GM12878 (cell line): ENCODE measurements at regions not wholly inside any gene's neighbourhood (a gene's known extent, or its start where the extent isn't known, plus 50 kb on each side); places are given as distances from the start of the nearest gene placed in this dataset.

Experiments
- ATAC-seq: fragments of 200-7000 bp; cut with Tn5 transposase; 3 replicates; pipeline ENCODE4 v1.9.1; 2020; ENCODE audit warnings: mild to moderate bottlenecking, moderate library complexity
- BruUV-seq: library from RNA; stranded (reverse); fragments of 400-500 nt; replicated peaks from 2 replicates; lab custom pipeline; 2021; lab: Mats Ljungman, UMichigan
- CTCF ChIA-PET: fragments of 300-600 bp; sonication (Branson Sonifier 250); formaldehyde crosslinking; extraction: SDS; loops from one replicate; lab custom pipeline; 2021; ENCODE audit warnings: inconsistent platforms; lab: Yijun Ruan, JAX
- POLR2A ChIA-PET: fragments of 350-600 bp; formaldehyde crosslinking; extraction: SDS; loops from one replicate; lab custom pipeline; 2021; ENCODE audit warnings: inconsistent platforms; lab: Charles Lee
- RAD21 ChIA-PET: fragments of 300-600 bp; sonication (Branson Sonifier 250); formaldehyde crosslinking; loops from one replicate; lab custom pipeline; 2023; ENCODE audit warnings: antibody characterized with exemption; ENCODE audit not compliant: unreplicated experiment; lab: Charles Lee
- SMC1A ChIA-PET: fragments of 300-600 bp; sonication (Branson Sonifier 250); formaldehyde crosslinking; loops from one replicate; lab custom pipeline; 2023; ENCODE audit not compliant: unreplicated experiment, uncharacterized antibody; lab: Charles Lee
- DNase-seq: peaks from one replicate; pipeline ENCODE4 v3.0.0-alpha.2; 2011; ENCODE audit warnings: low read depth, low spot score
- FAIRE-seq: peaks from 3 replicates; lab custom pipeline; 2011; peaks lifted over from hg19 to GRCh38; lab: Jason Lieb, UNC
- H2AFZ ChIP-seq: 2 replicates; pipeline ENCODE4 v1.6.0; 2011; ENCODE audit warnings: low read depth, low read length, control low read depth; ENCODE audit not compliant: control insufficient read depth
- H3K27ac ChIP-seq: 2 replicates; pipeline ENCODE4 v1.5.1; 2011; ENCODE audit warnings: control low read depth; ENCODE audit not compliant: control insufficient read depth, insufficient read depth
- H3K27me3 ChIP-seq, 2 experiments: replicated peaks in 1 of 2; 2 replicates each; pipeline versions ENCODE4 v1.6.0 to v1.6.1; 2011; ENCODE audit warnings: low read length in 1 of 2; ENCODE audit not compliant: control insufficient read depth in 2 of 2, insufficient read depth in 2 of 2
- H3K36me3 ChIP-seq, 2 experiments: 2 replicates each; pipeline ENCODE4 v1.5.1; 2011; ENCODE audit warnings: low read length in 1 of 2; ENCODE audit not compliant: control insufficient read depth in 2 of 2, insufficient read depth in 2 of 2
- H3K4me1 ChIP-seq: 2 replicates; pipeline ENCODE4 v1.6.1; 2011; ENCODE audit warnings: mild to moderate bottlenecking, low read length, moderate library complexity, mixed read lengths; ENCODE audit not compliant: control insufficient read depth, insufficient read depth
- H3K4me2 ChIP-seq: 2 replicates; pipeline ENCODE4 v1.6.0; 2011; ENCODE audit warnings: control low read depth; ENCODE audit not compliant: control insufficient read depth, insufficient read depth
- H3K4me3 ChIP-seq: fragments of 200-600 bp; sonication (generic); 2 replicates; pipeline ENCODE4 v1.5.1; 2016
- H3K79me2 ChIP-seq: 2 replicates; pipeline ENCODE4 v1.6.0; 2011; ENCODE audit warnings: low read length; ENCODE audit not compliant: control insufficient read depth, insufficient read depth
- H3K9ac ChIP-seq: 2 replicates; pipeline ENCODE4 v1.8.0; 2011; ENCODE audit warnings: low read length, control low read depth, mixed read lengths; ENCODE audit not compliant: control insufficient read depth, insufficient read depth
- H3K9me3 ChIP-seq: replicated peaks from 3 replicates; pipeline ENCODE4 v1.5.1; 2011; ENCODE audit warnings: mild to moderate bottlenecking, low read length; ENCODE audit not compliant: control insufficient read depth, insufficient read depth
- H4K20me1 ChIP-seq: 2 replicates; pipeline ENCODE4 v1.6.0; 2011; ENCODE audit not compliant: control insufficient read depth, insufficient read depth
- ATF7 ChIP-seq: fragments of 450-650 bp; IDR thresholded peaks from 2 replicates; pipeline ENCODE4 v1.6.1; 2016; ENCODE audit warnings: low read depth, mild to moderate bottlenecking
- CREM ChIP-seq: IDR thresholded peaks from 2 replicates; pipeline ENCODE4 v1.6.1; 2014; ENCODE audit warnings: antibody characterized with exemption, low read depth
- EZH2 ChIP-seq: IDR thresholded peaks from 2 replicates; pipeline ENCODE4 v1.6.1; 2012; ENCODE audit warnings: low read depth, mild to moderate bottlenecking, control low read depth, inconsistent platforms, low read length, borderline replicate concordance; ENCODE audit not compliant: control insufficient read depth
- MTA3 ChIP-seq: IDR thresholded peaks from 2 replicates; pipeline ENCODE4 v1.6.1; 2012; ENCODE audit warnings: low read length, inconsistent platforms, borderline replicate concordance
- MYB ChIP-seq: fragments of 150-350 bp; IDR thresholded peaks from 2 replicates; pipeline ENCODE4 v1.6.1; 2014; ENCODE audit warnings: mild to moderate bottlenecking, low read depth, low read length, borderline replicate concordance
- RAD51 ChIP-seq: fragments of 450-650 bp; IDR thresholded peaks from 2 replicates; pipeline ENCODE4 v1.6.1; 2016; ENCODE audit warnings: moderate library complexity, mild to moderate bottlenecking, inconsistent platforms
- RBBP5 ChIP-seq: fragments of 200-600 bp; sonication (generic); conservative IDR thresholded peaks from 2 replicates; pipeline ENCODE4 v1.6.1; 2016
- RUNX3 ChIP-seq: IDR thresholded peaks from 2 replicates; pipeline ENCODE4 v1.6.1; 2012; ENCODE audit warnings: low read length, inconsistent platforms
- SMARCA5 ChIP-seq: fragments of 450-650 bp; IDR thresholded peaks from 2 replicates; pipeline ENCODE4 v1.6.1; 2017; ENCODE audit warnings: mild to moderate bottlenecking
- SMC3 ChIP-seq: IDR thresholded peaks from 2 replicates; pipeline ENCODE4 v1.6.1; 2011; ENCODE audit warnings: low read length, improper control_type of control experiment, borderline replicate concordance
- TBL1XR1 ChIP-seq: IDR thresholded peaks from 2 replicates; pipeline ENCODE4 v1.6.1; 2012; ENCODE audit warnings: low read depth, low read length, improper control_type of control experiment
- ZNF207 ChIP-seq: fragments of 450-650 bp; IDR thresholded peaks from 2 replicates; pipeline ENCODE4 v1.6.1; 2014; ENCODE audit warnings: antibody characterized with exemption, mild to moderate bottlenecking, borderline replicate concordance
- ZNF274 ChIP-seq: IDR thresholded peaks from one replicate; pipeline ENCODE4 v1.8.0; 2011; ENCODE audit not compliant: insufficient read length, insufficient read depth
- ZNF622 ChIP-seq: fragments of 450-650 bp; IDR thresholded peaks from 2 replicates; pipeline ENCODE4 v1.6.1; 2017; ENCODE audit warnings: mild to moderate bottlenecking, inconsistent platforms
- WGBS: methylation state at CpG from one replicate; pipeline ENCODE4 v1.1.6; 2016; ENCODE audit warnings: low lambda C conversion rate; ENCODE audit not compliant: insufficient replicate concordance, insufficient coverage; ENCODE audit errors: missing lambda C conversion rate; 5-methylcytosine and 5-hydroxymethylcytosine counted together
- in situ Hi-C: fragments of 300-500 bp; cut with MboI; formaldehyde crosslinking; loops from 9 replicates; pipeline ENCODE4 v1.14.3; 2018; ENCODE audit warnings: mixed read lengths
- intact Hi-C: fragments of 100-400 bp; cut with micrococcal nuclease; formaldehyde crosslinking; loops from one replicate; pipeline ENCODE4 v1.14.2; 2022; ENCODE audit not compliant: unreplicated experiment
- TF ChIP-seq, protein P1 (sequence below): fragments of 450-650 bp; IDR thresholded peaks from 2 replicates; pipeline ENCODE4 v1.6.1; 2017; ENCODE audit warnings: borderline replicate concordance
- TF ChIP-seq, protein P2 (sequence below): fragments of 450-650 bp; IDR thresholded peaks from 2 replicates; pipeline ENCODE4 v1.6.1; 2014; ENCODE audit warnings: mild to moderate bottlenecking

GRCh38 chr19:31166206-31166605 lies 183.0 kb downstream of the TSHZ3 start:
- intact Hi-C loops (no loop called here), in situ Hi-C loops (no loop called here)
- no peak for FAIRE-seq
- no peaks in the 10 kb centered on the region; the same call in 2 of the 3 replicates for H3K9me3 ChIP-seq
- no peak for ATAC-seq
- no peaks in the 10 kb centered on the region for H3K4me1 ChIP-seq
- RAD21 ChIA-PET: no interaction called here
- H3K9ac ChIP-seq: no peak overlapping the region
- H2AFZ ChIP-seq: no peak overlapping the region
- no peak for DNase-seq
- BruUV-seq: no TSS peak
- TF ChIP-seq SMARCA5: no peak
- no peak for TF ChIP-seq TBL1XR1
- TF ChIP-seq CREM: no peak
- no peaks in the 10 kb centered on the region for H3K79me2 ChIP-seq
- SMC1A ChIA-PET: no interaction called here
- no peak overlapping the region for H3K27ac ChIP-seq
- no peaks in the 10 kb centered on the region for H3K36me3 ChIP-seq
- POLR2A ChIA-PET: no interaction called here
- H3K4me2 ChIP-seq: no peak overlapping the region
- H4K20me1 ChIP-seq: no peaks in the 10 kb centered on the region
- 0% methylated on average over 2 of the region's 2 CpGs for WGBS
- no peak overlapping the region for H3K4me3 ChIP-seq
- CTCF ChIA-PET: no interaction called here
- H3K27me3 ChIP-seq: no peaks in the 10 kb centered on the region

DNA sequence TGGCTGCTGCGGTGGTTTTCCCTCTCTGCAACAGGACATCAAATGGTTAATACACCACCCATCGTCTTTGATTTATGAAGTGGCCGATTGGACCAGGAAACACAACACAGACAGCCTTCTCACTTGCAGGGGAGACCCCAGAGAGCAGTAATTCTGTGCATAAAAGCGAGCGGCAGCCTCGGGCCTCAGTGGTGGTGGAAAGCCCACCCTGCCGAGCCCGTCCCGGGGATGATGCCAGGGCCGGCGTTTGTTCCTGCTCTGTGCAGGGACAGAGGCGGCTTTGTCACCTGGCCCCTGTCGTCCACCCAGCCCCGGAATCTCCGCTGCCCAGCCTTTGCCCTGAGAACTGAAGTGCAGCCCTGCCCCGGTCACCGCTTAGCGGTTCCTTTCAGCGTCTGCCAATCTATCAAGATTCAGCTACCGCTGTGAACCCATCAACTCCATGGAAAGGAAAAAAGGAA lies 184.4 kb downstream of the TSHZ3 start:
- Histone ChIP-seq H3K27ac (no peak overlapping the region), H3K4me2 (no peak overlapping the region), H3K79me2 (no peaks in the 10 kb centered on the region), H3K9ac (no peak overlapping the region), H4K20me1 (no peaks in the 10 kb centered on the region), H3K27me3 (no peaks in the 10 kb centered on the region), H3K36me3 (no peaks in the 10 kb centered on the region), H3K9me3 (no peaks in the 10 kb centered on the region; the same call in 2 of the 3 replicates), H2AFZ (no peak overlapping the region), H3K4me3 (no peak overlapping the region), H3K4me1 (no peaks in the 10 kb centered on the region)
- WGBS: 25% methylated on average over 19 of the region's 20 CpGs
- RAD21 ChIA-PET: no interaction called here
- no peak for DNase-seq
- intact Hi-C loops: no loop called here
- no peak for ATAC-seq
- SMC1A ChIA-PET: no interaction called here
- in situ Hi-C loops: no loop called here
- FAIRE-seq: no peak
- POLR2A ChIA-PET: no interaction called here
- BruUV-seq: no TSS peak
- CTCF ChIA-PET: no interaction called here
- TF ChIP-seq, protein P1, sequence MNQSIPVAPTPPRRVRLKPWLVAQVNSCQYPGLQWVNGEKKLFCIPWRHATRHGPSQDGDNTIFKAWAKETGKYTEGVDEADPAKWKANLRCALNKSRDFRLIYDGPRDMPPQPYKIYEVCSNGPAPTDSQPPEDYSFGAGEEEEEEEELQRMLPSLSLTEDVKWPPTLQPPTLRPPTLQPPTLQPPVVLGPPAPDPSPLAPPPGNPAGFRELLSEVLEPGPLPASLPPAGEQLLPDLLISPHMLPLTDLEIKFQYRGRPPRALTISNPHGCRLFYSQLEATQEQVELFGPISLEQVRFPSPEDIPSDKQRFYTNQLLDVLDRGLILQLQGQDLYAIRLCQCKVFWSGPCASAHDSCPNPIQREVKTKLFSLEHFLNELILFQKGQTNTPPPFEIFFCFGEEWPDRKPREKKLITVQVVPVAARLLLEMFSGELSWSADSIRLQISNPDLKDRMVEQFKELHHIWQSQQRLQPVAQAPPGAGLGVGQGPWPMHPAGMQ: no peak
- TF ChIP-seq MYB (no peak), ZNF207 (no peak), SMC3 (no peak), RAD51 (no peak), RBBP5 (no peak), ZNF622 (no peak), MTA3 (no peak), ZNF274 (no peak), RUNX3 (no peak), ATF7 (no peak), EZH2 (no peak)
- TF ChIP-seq, protein P2, sequence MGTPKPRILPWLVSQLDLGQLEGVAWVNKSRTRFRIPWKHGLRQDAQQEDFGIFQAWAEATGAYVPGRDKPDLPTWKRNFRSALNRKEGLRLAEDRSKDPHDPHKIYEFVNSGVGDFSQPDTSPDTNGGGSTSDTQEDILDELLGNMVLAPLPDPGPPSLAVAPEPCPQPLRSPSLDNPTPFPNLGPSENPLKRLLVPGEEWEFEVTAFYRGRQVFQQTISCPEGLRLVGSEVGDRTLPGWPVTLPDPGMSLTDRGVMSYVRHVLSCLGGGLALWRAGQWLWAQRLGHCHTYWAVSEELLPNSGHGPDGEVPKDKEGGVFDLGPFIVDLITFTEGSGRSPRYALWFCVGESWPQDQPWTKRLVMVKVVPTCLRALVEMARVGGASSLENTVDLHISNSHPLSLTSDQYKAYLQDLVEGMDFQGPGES: no peak
